ENCODE measurements at regions not wholly inside any gene's neighbourhood (a gene's known extent, or its start where the extent isn't known, plus 50 kb on each side); places are given as distances from the start of the nearest gene placed in this dataset.
"Not testable (repeated sequence)": the region's sequence is repeated elsewhere in the genome, so short reads cannot be mapped to it uniquely, and the experiment has no call there.

DNA sequence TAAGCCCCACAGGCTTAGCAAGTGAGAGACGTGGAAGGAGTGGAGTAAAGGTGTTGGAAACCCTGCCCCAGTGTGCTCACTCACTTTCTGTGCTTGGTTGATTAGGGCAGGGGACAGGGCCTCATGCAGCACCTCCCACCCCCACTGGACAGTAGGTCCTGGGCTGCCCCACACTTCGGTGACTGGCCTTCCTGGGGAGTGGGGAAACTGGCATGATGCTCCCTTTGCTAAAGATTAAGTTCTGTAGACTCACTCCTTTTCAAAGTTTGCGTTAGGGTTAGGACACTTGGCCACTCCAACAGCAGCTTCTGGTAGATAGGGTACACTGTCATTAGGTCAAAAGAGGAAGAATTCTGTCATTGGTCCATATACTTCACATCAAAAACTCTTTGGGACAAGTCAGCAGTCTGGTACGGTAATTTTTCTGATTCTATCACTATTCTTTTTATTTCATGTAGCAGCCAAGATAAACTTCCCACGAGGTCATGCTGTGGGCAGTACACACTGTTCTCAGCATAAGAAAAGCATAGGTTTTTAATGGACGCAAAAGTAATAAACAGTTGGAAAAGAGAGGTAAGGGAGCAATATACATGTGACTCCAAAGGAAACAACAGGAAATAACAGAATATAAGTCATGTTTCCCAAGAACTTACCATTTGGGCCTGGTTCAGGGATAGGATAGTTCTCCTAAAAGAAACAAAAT, 106.6 kb upstream of the TERB2 start:
- DNase-seq = not testable (repeated sequence)

DNA sequence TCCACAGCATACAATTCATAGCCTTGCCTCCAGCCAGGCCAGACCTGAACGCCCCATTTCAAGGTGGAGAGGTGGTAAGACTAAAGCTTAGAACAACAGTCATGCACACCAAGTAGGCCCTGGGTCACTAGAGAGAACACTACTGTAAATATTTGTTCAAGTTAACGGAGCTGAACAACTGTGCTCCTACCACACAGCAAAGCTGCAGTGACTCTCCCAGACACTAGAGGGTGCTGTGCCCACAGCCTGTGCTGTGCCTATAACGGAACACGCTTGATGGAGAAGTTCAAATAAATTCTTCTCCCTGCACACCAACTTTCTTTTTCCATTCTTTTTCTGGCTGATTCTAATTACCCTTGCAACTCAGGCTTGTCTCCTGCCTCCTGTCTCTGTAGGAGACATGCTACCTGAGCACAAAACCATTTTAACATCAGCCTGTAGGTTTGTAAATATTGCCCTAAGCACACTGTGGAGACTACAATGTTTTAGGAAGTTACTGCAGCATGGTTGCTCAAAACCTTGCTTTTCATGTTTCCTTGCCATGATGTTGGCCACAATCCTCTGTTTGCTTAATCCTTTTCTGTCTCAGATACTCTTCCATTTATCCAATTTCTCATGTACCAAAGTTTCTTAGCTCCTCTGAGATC, 103.1 kb upstream of the TERB2 start:
- peak; percentile 53 for DNase-seq

GRCh38 chr15:44854696-44855095, 101.8 kb upstream of the TERB2 start:
- not testable (repeated sequence) for DNase-seq

DNA sequence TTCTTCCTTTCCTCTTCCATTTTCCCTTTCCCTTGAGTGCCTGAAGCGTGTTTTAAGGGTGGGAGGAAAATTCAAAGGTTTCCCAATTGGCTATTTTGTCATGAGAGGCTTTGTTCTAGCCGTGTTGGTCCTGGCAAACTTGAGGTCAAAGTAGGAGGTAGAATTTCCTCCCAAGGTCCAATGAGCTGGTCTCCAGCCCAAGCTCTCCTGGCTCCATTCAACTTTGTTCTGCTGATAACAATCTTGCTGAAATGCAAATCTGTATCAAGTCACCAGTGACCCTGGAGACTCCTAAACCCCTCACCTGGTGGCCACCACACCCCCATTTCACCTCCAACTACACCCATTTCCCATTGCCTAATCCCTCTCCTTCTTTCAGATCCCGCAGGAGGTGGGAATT, 100.2 kb upstream of the TERB2 start:
- not testable (repeated sequence) for DNase-seq

DNA sequence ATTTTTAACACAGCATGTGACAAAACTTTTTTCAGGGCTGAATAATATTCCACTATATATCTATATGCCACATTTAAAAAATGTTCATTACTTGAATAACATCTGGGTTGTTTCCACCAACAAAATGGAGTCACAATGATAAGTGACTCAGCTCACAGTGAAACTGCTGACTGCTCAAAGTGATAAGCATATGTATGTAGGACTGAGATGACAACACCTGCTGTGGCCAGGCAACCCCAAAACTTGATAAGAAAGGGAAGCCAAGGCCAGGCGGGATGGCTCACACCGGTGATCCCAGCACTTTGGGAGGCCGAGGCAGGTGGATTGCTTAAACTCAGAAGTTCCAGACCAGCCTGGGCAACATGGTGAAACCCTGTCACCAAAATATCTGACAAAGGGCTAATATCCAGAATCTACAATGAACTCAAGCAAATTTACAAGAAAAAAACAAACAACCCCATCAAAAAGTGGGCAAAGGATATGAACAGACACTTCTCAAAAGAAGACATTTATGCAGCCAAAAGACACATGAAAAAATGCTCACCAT, 99.2 kb upstream of the TERB2 start:
- DNase-seq = not testable (repeated sequence)

GRCh38 chr15:44859088-44859487, 97.4 kb upstream of the TERB2 start:
- DNase-seq = not testable (repeated sequence)

DNA sequence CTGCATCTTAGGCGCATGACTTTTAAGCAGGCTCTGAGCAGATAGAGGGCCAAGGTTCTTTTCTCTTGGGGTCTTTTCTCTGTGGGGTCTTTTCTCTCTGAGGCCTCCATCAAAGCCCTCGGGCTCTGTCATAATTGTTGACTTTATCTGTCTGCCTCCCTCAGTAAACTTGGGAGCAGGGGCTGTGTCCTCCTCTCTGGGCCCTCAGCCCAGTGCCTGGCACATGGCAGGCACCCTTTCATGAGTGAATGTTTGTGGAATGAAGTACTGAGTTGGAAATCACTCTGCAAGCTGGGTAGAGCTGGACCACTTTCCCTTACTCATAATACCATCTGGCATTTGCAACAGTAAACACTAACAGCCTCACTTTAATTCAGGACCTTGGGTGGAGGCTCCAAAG, 96.3 kb upstream of the TERB2 start:
- not testable (repeated sequence) for DNase-seq

DNA sequence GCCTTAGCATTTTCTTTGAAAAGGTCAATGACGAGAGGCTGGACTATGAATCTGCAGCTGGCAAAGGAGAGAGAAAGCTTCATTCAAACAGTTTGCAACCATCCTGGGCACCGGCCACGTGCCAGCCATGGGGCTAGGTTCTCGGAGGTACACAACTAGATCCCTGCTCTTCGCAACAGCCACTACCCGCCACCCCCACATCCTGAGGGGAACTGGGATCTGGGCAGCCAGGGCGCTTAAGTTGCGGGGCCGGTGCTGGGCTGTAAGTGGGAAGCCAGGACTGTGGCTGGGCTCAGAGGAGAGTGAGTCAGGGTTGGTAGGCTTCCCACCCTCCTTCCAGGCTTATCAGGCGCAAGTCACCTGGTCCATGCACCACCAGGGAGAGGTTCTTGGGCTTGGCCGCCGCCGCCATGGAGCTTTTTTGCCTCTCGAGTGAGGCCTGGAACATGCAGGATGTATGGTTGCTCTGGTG, 95.0 kb upstream of the TERB2 start:
- DNase-seq = no peak

GRCh38 chr15:44861917-44862316, 94.6 kb upstream of the TERB2 start:
- DNase-seq = no peak

- not testable (repeated sequence) for DNase-seq
Observed at GRCh38 chr15:44862866-44863265, 93.6 kb upstream of the TERB2 start.

GRCh38 chr15:44868100-44868499, 88.4 kb upstream of the TERB2 start:
- not testable (repeated sequence) for DNase-seq

DNA sequence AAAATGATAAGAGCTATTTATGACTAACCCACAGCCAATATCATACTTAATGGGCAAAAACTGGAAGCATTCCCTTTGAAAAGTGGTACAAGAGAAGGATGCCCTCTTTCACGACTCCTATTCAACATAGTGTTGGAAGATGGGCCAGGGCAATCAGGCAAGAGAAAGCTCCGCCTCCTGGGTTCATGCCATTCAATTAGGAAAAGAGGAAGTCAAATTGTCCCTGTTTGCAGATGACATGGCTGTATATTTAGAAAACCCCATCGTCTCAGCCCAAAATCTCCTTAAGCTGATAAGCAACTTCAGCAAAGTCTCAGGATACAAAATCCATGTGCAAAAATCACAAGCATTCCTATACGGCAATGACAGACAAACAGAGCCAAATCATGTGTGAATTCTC, 86.4 kb upstream of the TERB2 start:
- not testable (repeated sequence) for DNase-seq

DNA sequence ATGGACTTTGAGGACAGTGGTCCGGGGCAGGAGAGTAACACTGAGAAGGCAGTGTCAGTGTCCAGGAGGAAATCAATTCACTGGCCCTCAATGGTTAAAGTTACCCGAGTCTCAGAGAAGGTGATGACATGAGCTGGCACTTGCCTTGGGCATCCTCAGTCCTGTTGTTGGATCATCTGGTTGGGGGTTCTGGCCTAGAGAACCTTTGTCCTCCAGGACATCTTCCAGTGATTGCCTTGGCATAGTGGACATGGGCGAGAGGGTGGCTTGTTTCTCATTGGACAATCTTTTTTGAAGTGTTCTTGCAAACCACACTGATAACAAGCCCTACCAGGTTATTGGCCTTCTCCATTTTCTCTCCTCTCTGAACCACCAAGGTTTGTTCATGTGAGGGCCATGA, 83.4 kb upstream of the TERB2 start:
- no peak for DNase-seq

DNA sequence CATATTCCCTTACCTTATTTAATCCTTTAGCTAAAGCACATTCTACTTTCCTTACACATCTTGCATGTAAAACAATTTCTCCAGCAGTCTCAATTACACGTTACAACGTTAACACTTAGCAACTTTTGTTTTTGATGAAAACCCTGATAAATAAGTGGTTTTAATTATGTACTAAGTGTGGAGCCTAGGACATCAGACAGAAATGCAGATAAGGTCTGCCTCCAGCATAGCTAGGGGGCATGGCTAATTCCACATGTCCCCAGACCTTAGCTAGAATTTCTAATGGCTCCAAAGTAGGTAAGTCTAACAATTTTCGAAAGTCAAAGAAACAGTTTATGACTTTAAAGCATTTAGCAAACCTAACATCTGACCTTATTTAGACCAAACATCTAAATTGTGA, 77.4 kb upstream of the TERB2 start:
- DNase-seq = no peak

DNA sequence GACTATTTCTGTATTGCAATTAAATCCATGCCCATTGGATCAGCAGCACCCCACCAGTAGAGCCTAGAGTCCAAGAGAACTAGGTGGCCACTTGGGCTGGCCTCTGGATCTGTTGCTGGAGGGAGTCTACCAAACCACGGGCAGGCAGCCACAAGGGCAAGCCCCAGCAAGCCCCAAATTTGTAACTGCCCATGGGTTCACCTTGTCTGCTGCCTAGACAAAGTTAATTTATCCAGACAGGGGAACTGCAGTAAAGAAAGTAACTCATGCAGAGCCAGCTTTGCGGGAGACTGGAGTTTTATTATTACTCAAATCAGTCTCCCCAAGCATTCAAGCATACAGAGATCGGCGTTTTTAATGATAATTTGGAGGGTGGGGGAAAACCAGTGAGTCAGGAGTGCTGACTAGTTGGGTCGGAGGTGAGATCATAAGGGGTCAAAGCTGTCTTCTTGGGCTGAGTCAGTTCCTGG, 74.0 kb upstream of the TERB2 start:
- DNase-seq = no peak

- no peak for DNase-seq
Observed at GRCh38 chr15:44883199-44883877, 73.1 kb upstream of the TERB2 start.

GRCh38 chr15:44898890-44899651, 57.4 kb upstream of the TERB2 start:
- DNase-seq = not testable (repeated sequence)

- not testable (repeated sequence) for DNase-seq
Observed at GRCh38 chr15:44899775-44900174, 56.7 kb upstream of the TERB2 start.

- not testable (repeated sequence) for DNase-seq
Observed at GRCh38 chr15:44900796-44901195, 55.7 kb upstream of the TERB2 start.

- not testable (repeated sequence) for DNase-seq
Observed at GRCh38 chr15:44903281-44903680, 53.2 kb upstream of the TERB2 start.

DNA sequence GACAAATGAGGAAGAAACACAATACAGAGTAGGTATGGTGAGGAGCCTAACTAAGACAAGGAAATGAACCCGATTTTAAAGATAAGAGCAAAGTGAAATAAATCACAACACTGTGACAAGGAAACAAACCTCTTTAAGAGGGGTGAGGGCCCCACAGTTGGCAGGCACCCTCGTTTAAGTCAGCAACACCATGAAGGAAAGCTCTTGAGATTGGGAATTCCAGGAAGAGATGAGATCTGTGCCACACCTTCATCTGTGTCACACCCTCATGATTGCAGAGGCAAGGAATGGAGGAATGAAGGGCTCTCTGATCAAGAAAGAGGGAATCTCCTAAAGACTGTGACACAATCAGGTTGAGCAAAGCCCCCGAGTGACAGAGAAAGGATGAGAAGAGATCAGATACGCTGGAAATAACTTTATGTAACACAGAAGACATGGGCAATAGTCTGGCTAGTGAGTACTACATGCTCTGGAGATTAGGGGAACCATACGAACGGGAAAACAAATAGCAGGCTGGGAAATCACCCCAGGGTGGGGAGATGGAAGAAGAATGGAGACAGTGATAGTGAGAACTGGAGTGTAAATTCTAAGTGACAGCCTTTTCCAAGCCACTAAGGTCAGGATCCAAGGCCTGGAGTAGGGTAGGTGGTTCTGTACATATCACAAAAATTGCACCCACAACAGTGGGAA, 51.7 kb upstream of the TERB2 start:
- not testable (repeated sequence) for DNase-seq
